ENCODE measurements at regions not wholly inside any gene's neighbourhood (a gene's known extent, or its start where the extent isn't known, plus 50 kb on each side); places are given as distances from the start of the nearest gene placed in this dataset.
"Not testable (repeated sequence)": the region's sequence is repeated elsewhere in the genome, so short reads cannot be mapped to it uniquely, and the experiment has no call there.

- no peak for DNase-seq (ENCODE audit: low read depth in 4 of 4, low spot score in 1 of 4)
Measured at GRCh38 chr9:38195737-38196161, 126.7 kb upstream of the SHB start.

DNA sequence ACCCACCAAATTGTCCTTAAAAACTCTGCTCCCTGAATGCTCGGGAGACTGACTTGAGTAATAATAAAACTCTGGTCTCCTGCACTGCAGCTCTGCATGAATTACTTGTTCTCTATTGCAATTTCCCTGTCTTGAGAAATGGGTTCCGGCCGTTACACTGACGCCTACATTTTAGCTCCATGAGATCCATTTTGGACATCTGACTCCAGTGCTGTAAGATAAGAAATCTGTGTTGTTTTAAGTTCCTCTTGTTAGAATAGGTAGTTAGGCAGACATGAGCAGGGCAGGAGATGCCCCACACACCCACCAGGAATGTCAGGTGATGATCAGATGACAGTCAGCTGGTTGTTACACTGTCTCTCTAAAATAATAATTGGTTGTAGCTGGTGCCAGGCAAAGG is 125.8 kb upstream of the SHB start:
- no peak for DNase-seq (ENCODE audit: low read depth in 4 of 4, low spot score in 1 of 4)

DNA sequence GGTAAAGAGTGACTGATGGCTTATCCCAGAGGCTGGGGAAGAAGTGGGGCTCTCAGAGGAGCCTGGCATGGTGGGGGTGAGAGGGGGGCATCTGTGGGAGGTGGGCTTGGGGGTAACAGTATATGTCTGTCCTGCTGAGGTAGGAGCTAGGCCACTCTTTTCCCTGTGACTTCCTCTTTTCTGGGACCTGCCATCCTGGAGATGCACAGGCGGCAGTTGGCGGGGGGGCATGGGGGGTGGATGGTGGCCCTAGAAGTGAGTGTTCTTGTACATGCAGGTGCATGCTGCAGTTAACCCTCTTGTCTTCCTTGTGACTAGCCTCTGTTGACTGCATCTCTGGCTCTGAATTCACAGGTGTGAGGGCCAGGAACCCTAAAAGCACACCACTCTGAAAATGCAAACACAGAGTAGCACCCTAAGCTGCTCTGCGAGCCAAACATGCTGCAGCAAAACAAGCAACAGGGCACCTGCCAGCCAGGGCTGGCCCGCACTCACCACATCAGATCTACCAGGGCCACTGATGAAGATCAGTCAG is 123.8 kb upstream of the SHB start:
- no peak for DNase-seq (ENCODE audit: low read depth in 4 of 4, low spot score in 1 of 4)

DNA sequence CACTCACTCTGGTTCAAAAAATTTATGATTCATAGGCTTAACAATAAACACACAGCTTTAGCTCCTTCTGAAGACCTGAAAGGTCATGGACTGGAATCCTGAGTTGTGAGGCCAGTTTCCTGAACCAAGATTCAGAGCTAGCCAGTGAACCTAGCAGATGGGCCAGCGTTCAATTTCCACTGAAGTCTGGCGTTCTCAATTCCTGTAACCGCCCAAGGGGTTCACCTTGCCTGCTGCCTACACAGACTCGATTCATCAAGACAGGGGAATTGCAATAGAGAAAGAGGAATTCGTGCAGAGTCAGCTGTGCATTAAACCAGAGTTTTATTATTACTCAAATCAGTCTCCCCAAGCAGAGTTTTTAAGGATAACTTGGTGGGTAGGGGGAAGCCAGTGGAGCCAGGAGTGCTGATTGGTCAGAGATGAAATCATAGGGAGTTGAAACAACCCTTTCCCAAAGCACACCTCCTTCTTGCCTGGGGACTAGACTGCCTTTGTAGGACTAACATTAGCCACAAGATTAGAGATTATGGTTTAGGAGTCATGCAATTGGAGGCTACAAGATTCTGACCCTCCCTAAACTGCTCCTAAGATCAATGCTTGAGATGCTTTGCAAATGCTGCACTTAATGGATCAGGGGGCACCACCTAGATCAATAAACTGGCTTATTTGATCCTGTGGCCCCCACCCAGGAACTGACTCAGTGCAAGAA is 117.5 kb upstream of the SHB start:
- no peak for DNase-seq (ENCODE audit: low read depth in 4 of 4, low spot score in 1 of 4)

DNA sequence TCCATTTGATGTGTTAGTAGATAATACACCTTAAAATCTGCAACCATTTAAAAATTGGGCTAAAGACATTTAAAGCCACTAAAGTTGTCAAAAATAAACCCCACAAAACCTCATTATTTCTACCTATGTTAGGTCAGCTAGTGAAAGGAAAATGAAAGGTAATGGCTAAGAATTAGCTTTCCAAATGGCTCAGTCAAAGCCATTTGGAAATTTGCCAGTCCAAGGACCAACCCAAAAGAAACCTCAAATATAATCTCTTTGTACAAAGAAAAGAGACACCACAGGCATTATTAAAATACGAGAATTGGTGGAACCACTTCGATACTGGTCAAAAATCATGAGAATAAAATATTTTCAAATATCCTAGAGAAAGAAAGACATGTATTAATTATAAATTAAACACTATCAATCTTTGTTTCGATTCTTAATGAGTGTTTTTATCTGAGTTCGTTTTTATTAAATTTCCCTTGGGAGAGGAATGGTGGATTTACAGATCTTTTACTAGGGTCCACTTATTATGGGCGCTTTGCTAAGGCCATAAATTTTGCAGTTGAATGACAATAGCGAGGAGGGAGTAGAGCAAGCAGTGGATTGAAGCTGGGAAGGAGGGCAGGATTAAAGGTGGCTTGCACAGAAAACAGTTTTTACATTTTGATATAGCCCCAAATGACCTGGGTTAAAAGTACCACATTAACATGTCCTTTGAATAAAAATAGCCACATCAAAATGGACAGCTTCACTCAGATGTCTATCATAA is 116.8 kb upstream of the SHB start:
- DNase-seq (ENCODE audit: low read depth in 4 of 4, low spot score in 1 of 4), result no peak

GRCh38 chr9:38183994-38184568 is 115.1 kb upstream of the SHB start:
- DNase-seq (ENCODE audit: low read depth in 4 of 4, low spot score in 1 of 4), result no peak

DNA sequence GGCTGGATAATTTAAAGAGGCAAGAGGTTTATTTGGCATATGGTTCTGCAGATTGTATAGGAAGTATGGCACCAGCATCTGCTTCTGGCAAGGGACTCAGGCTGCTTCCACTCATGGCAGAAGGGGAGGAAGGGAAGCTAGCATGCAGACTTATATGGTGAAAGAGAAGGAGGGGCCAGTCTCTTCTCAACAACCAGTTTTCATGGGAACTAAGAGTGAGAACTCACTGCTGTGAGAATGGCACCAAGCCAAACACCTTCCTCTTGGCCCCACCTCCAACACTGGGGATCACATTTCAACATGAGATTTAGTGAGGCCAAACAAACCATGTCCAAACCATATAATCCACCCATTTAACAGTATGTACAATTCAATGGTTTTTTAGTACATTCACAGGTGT is 113.3 kb upstream of the SHB start:
- DNase-seq (ENCODE audit: low read depth in 4 of 4, low spot score in 1 of 4), result no peak

GRCh38 chr9:38181866-38182265 is 112.8 kb upstream of the SHB start:
- DNase-seq (ENCODE audit: low read depth in 4 of 4, low spot score in 1 of 4), result no peak

DNA sequence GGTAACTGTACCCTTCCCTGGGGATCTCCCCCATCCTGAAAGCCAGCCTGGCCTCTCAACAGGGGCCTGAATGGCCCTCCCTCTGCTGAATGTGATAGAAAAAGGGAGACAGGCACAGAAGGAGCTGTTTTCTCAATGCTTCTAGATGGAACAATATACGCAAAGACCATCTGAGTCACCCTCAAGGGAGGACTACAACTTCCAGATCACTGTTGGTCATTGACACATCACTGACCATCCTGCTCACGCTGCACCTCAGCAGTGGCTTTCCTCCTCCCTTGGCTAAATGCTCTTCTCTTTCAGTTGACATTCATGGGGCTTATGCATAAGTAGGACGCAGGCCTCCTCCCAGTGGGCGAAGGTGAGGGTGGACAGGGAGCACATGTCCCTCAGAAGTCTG is 112.2 kb upstream of the SHB start:
- no peak for DNase-seq (ENCODE audit: low read depth in 4 of 4, low spot score in 1 of 4)

DNA sequence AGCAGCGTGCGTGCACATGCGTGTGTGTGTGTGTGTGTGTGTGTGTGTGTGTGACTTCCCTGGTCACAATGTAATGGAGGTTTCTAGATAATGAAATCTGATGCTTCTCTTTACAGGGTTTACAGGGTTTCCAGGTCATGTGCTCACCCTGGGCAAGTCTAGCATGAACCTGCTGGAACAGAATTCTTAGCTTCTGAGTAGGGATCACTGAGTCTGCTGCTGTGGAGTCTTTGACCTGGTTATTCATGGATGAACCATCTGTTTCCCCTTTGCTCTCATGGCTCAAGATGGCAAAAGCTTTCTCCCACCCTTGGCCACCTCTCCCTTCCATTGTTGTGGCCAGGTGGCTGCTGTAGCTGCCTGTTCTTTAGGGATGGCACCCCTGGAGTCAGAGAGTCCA is 111.6 kb upstream of the SHB start:
- no peak for DNase-seq (ENCODE audit: low read depth in 4 of 4, low spot score in 1 of 4)

- no peak for DNase-seq (ENCODE audit: low read depth in 4 of 4, low spot score in 1 of 4)
Measured at GRCh38 chr9:38179965-38180364, 110.9 kb upstream of the SHB start.

DNA sequence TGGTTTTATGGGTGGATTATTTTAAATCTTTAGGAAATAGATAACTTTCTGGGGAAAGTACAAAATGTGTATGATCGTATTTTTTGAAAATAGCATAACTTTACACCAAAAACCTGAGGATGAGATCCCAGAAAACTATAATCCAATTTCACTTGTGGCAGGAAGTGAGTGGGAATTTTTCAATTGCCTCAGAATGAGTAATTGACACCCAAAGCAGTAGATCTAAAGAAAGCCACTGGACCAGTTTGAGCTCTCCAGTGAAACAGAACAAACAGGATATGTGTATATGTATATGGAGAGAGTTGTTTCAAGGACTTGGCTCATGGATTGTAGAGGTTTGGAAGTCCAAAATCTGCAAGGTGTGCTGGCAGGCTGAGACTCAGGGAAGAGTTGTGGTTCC is 109.2 kb upstream of the SHB start:
- DNase-seq (ENCODE audit: low read depth in 4 of 4, low spot score in 1 of 4), result no peak

DNA sequence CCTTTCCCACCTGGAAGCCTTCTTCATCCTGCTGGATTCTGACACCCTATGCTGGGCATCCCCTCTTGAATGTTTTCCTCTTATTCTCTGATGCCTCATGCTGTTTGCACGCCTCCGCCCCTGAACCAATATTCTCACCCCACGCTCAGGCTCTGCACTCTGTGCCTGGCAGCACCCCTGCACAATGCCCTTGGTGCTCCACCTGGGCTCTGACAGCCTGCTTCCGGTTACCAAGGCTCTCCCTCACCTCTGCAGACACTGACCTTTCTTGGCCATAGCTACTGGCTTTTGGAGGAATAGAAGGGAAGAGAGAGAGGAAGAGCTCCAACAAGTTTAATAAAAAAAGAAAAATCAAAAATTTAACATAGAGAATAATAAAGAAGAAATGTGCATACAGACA is 108.7 kb upstream of the SHB start:
- DNase-seq (ENCODE audit: low read depth in 4 of 4, low spot score in 1 of 4), result no peak

DNA sequence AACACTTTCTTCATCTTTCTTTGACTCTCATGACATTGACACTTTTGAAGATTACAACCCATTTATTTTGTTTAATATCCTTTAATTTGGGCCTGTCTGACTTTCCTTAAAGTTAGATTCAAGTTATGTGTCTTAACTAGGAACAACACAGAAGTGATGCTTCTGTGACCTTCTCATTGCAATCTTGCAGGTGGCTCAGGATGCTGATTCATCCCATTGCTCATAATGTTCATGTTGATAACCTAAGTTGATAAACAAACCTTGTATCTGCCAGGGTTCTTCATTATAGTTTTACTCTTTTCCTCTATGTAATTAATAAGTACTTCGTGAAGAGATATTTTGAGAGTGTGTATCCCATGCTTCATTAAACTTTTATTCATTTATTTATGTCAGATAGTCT is 107.2 kb upstream of the SHB start:
- DNase-seq (ENCODE audit: low read depth in 4 of 4, low spot score in 1 of 4), result no peak

DNA sequence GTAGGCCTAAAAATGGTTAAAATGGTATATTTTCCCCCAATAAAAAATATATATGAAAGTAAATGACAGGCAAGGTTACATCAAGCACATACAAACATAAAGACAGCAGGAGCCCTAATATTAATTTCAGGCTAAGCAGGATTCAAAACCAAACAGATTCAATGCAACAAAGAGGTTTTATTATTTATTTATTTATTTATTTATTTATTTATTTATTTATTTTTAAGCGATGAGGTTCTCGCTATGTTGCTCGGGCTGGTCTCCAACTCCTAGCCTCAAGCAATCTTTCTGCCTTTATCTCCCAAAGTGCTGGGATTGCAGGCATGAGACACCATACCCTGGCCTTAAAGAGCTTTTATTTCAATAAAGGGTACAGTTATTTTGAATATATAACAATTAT is 106.4 kb upstream of the SHB start:
- DNase-seq (ENCODE audit: low read depth in 4 of 4, low spot score in 1 of 4), result no peak

- DNase-seq (ENCODE audit: low read depth in 4 of 4, low spot score in 1 of 4), result no peak
Measured at GRCh38 chr9:38172586-38172985, 103.6 kb upstream of the SHB start.

GRCh38 chr9:38171926-38172325 is 102.9 kb upstream of the SHB start:
- DNase-seq (ENCODE audit: low read depth in 4 of 4, low spot score in 1 of 4), result no peak

DNA sequence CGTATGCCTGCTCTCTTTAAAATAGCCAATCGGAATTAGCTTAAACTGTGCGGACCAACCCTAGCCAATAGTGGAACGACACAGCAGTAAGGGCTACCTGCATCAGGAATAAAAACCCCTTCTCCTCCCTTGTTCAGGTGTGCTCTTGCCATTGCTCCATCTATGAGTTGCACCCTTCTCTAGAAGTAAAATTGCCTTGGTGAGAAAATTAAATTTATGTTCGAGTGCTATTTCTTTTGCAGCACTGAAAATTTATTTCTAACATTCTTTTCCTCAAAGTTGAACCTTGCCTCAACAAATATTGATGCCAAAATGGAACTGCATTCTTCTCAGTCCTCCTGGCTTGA is 102.5 kb upstream of the SHB start:
- no peak for DNase-seq (ENCODE audit: low read depth in 4 of 4, low spot score in 1 of 4)

DNA sequence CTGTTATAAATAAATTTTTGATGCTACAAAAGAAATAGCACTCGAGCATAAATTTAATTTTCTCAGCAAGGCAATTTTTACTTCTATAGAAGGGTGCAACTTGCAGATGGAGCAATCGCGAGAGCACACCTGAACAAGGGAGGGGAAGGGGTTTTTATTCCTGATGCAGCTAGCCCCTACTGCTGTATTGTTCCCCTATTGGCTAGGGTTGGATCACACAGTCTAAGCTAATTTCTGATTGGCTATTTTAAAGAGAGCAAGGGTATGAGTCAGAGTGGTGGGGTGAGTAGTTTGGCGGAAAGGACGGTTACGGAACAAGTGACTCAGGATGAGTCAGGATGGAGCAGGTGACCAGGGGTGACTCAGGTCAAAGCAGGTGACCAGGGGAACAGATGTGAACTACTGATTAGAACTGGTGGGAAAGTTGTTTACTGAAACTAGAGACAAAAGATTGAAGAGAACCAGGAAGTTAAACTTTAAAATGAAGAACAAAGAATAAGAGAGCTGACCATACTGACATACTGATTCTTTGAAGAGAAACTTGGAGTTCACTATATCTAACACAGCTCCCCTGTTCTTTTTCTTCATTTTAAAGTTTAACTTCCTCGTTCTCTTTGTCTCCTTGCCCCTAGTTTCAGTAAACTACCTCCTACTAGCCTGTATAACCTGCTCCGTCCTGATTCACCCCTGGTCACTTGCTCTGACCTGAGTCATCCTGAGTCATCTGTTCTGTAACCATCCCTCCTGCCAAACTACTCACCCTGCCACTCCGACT is 101.9 kb upstream of the SHB start:
- DNase-seq (ENCODE audit: low read depth in 4 of 4, low spot score in 1 of 4), result not testable (repeated sequence)

DNA sequence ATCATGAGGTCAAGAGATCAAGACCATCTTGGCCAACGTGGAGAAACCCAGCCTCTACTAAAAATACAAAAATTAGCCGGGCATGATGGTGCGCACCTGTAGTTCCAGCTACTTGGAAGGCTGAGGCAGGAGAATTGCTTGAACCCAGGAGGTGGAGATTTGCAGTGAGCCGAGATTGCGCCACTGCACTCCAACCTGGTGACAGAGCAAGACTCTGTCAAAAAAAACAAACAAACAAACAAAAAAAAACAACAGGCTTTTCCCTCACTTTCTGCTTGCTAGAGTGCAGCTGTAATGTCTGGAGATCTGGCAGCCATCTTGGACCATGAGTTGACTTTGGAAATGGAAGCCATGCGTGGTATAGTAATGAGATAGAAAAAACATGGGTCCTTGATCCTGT is 101.1 kb upstream of the SHB start:
- DNase-seq (ENCODE audit: low read depth in 4 of 4, low spot score in 1 of 4), result not testable (repeated sequence)

- DNase-seq (ENCODE audit: low read depth in 4 of 4, low spot score in 1 of 4), result no peak
Measured at GRCh38 chr9:38166501-38166900, 97.5 kb upstream of the SHB start.

All from stimulated activated CD4-positive, alpha-beta T cell treated with anti-CD3 and anti-CD28 coated beads, Interleukin-1b, Interleukin-23, amount 100 ng/mL, for 24 hours (primary cell).